Stimulated activated CD4-positive, alpha-beta T cell treated with anti-CD3 and anti-CD28 coated beads, Interleukin-12 subunit alpha, Interleukin-12 subunit beta, amount 100 ng/mL, for 48 hours (primary cell): ENCODE measurements at regions not wholly inside any gene's neighbourhood (a gene's known extent, or its start where the extent isn't known, plus 50 kb on each side); places are given as distances from the start of the nearest gene placed in this dataset.

Source experiments
- DNase-seq, 3 donors: peaks; one replicate each; pipeline ENCODE4 v3.0.0-alpha.2; 2020; ENCODE audit warnings: low read depth in 2 of 3, low spot score in 1 of 3

GRCh38 chr3:25142609-25143355, 285.3 kb upstream of the RARB start:
- no peak for DNase-seq

DNA sequence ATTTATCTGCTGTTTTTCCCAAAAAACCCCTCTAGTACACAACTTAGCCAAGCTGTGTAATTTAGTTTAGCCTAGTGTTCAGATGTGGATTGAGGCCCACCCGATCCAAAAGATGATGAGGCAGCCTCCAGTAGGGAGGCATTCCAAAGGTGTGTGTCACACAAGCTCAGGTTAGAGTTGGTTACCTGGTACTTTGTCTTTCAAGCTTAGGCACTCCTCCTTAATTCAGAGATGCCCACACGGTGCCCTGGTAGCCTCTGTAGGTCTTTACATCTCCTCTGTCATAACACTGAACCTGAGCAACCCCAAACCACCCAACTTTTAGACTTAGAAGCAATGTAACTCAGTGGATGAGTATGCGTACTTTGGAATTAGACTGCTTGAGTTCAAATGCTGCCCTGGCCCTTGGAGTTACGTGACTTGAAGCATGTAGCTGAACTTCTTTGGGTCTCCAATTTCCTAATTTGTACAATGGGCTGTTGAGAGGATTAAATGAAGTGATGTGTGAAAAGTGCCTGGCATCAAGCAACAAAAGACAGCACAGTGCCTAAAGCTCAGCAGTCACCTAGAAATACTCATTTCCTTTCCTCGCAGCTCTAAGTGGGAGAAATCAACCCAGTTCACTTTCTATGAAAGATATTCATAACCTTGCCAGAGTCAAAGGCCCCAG, 284.6 kb upstream of the RARB start:
- DNase-seq, result no peak

DNA sequence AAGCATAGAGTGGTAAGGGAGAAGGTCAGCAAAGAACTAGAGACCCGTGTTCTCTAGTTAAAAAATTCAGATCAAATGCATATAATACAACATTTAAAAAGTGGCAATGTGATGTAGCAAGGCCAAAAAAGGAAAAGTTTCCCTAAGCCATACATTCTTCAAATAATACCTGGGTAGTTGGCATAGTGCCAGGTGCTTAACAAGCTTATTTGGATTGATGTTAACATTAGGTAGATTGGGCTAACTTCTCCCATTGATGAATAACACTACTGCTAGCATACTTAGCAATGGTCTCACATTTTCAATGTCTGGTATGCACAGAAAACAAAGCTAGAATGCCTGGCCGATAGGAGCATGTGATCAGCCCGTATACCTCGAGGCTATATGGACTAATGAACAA, 283.6 kb upstream of the RARB start:
- no peak for DNase-seq

- DNase-seq, result no peak
These were observed 282.9 kb upstream of the RARB start for GRCh38 chr3:25145176-25145575.

GRCh38 chr3:25150199-25150598, 277.9 kb upstream of the RARB start:
- DNase-seq, result no peak

GRCh38 chr3:25151281-25151902, 276.7 kb upstream of the RARB start:
- DNase-seq, result no peak

GRCh38 chr3:25151903-25152295, 276.2 kb upstream of the RARB start:
- no peak for DNase-seq

- no peak for DNase-seq
These were observed 274.9 kb upstream of the RARB start for GRCh38 chr3:25153136-25153535.

DNA sequence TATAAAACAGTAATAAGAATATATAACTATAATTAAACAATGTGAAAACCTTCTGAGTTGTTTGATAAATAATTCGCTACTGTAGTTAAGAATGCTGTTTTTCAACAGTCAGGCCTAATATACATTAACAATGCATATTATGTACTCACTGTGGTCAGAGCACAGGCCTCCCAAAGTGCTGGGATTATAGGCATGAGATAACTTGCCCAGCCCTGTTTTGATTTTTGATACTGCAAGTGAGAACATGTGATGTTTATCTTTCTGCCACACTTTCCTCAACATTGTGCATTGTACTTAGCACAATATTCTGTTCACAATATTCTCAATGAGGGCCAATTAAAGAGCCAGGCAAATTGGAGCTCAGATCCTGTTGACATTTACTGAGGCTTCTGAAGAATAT, 274.5 kb upstream of the RARB start:
- no peak for DNase-seq

DNA sequence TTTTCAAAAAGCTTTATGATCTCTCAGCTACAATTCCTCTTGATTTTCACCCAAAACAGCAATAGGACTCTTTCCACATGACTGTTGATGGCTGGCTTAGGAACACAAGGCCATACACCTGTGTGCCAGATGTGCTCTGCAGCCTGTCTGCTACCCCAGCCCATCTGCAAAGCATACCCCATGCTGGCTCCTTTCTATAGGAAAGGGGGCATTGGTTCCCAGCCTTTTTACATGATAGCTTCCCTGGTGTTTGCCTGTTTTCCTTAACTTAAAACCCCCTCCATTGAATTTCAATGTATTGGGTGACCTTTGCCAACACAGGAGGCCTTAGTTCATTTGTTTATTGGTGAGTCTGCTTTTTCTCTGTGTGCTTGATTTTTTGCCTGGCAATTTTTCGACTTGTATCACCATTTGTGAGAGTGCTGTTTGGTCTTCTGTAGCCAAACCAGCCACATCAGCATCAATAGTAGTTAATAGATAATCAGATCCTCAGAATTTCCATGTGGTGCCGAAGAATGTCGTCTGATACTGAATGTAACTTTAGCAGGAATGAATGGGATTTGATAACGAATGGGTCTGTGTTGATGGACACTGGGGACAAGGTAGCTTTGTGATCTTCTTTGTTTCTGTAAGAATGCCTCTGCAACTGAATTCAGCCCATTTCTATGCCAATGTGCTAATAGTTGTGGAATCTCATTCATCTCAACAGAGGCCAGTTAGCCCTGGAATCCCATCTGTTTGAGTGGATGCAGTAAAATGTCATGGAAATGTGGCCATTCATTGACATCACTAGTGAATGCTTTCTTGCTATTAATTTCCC, 272.2 kb upstream of the RARB start:
- no peak for DNase-seq

GRCh38 chr3:25156626-25157025, 271.4 kb upstream of the RARB start:
- DNase-seq, result no peak

GRCh38 chr3:25165306-25165705, 262.8 kb upstream of the RARB start:
- DNase-seq, result no peak

DNA sequence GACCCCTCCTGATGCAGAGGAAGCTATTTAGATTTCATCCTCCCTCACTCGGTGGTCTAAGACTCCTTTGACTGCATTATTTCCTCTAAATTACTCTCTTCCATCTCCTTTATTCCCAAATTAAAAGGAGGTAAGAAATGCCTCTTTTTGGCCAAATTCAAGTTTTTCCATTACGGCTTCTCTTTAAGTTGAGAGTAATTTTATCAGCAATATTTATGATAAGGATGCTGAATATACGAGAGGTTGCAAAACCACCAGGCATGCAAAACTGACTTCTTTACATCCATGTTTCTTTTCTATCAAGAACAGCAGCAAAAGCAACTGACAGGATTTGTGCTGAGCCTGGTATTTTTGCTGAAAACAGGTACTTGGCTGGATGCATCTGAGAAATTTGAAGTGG, 262.0 kb upstream of the RARB start:
- DNase-seq, result no peak

GRCh38 chr3:25169151-25169550, 258.9 kb upstream of the RARB start:
- DNase-seq, result no peak

- no peak for DNase-seq
These were observed 258.0 kb upstream of the RARB start for GRCh38 chr3:25170021-25170420.

DNA sequence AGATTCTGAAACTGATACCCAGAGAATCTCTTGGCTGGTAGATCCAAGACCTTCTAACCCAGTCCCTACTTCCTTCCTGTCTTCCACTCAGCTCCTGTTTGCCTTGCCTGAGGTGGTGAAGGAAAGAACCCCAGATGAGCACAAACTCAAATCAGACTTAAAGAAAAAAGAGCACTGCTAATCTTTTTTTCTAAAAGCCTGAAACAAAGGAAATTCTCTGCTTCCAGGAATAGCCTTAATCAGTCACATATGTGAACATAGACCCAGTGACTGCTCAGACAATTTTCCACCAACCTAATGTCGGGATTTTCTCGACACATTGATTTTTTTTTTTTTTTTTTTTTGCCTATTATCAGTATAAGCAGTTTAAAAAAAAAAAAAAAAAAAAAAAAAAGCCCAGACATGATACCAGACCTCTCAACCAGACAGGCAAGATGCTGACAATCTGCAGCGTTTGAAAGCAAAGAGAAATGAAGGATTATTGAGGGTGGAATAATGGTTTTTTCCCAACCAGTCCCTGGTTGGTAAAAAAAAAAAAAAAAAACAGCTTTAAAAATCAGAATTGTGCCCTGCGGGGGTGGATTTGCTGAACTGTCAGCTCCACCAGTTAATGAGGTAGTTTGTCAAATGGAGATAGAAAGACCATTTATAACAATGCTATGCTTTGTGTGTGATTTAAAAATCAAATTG, 256.8 kb upstream of the RARB start:
- no peak for DNase-seq

DNA sequence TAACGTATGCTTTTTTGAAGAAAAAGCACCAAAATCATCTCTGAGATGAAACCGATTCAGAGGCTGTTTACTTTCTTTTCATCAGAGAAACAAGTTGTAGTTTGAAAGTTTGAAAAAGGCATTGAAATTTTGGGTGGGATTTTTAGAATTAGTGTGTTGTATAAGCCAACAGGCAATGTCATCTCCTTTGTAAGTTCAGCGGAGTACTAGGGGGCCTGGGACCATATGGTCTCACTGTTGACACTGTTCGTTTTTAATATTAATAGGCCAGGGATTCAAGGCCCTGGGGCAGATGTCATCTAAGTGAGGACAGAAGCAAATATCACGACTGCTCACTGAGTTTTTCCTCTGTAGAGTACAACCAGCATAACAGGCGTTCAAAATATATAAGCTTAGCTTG, 256.2 kb upstream of the RARB start:
- DNase-seq, result no peak

GRCh38 chr3:25173606-25174005, 254.5 kb upstream of the RARB start:
- no peak for DNase-seq

DNA sequence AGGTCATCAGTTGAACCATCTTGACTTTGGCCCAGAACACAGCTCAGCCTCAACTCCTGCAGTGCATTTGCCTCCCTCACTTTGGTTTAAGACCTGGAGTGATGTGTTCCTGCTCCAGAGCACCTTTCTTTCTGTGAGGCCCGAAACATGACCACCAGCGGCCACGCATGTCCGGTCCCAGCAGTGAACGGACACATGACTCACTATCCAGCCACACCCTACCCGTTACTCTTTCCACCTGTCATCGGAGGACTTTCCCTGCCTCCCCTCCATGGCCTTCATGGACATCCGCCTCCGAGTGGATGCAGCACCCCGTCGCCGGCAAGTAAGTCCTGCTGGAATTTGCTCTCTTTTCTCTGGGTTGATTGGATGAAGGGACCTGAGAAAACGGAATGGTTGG, 253.8 kb upstream of the RARB start:
- DNase-seq, result no peak

DNA sequence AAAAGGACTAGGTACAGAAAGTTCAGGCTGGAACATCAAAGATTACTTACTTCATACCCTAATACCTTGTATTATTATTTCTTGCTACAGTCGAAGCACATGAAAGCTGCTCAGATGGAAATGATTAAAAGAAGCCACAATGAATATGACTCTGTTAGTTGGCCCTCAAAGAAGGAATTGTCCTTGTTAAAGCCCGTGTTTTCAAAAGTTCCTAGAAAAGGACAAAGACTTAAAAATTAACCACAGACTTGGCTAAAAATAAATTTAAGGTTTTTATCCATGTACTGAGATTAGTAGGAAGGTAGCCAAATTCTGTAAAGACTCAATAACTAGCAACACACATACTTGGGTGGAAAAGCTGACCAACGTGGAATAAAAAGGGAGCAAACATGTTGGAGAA, 251.0 kb upstream of the RARB start:
- DNase-seq, result no peak

GRCh38 chr3:25178672-25179071, 249.4 kb upstream of the RARB start:
- no peak for DNase-seq
